ENCODE measurements at regions not wholly inside any gene's neighbourhood (a gene's known extent, or its start where the extent isn't known, plus 50 kb on each side); places are given as distances from the start of the nearest gene placed in this dataset.

GRCh38 chr6:11437824-11438459 is 99.6 kb upstream of the TMEM170B start:
- TF ChIP-seq ZNF610 (tag by site-specific recombination; IDR thresholded peaks at IDR 0.05; ENCODE audit: borderline replicate concordance) (no peak), ZNF335 (tag by site-specific recombination; conservative IDR thresholded peaks at IDR 0.05) (no peak), ZFP3 (tag by site-specific recombination; IDR thresholded peaks at IDR 0.05; ENCODE audit: low read depth) (no peak), PRDM4 (tag by site-specific recombination; IDR thresholded peaks at IDR 0.05) (no peak), ZNF132 (tag by site-specific recombination; IDR thresholded peaks at IDR 0.05; ENCODE audit: borderline replicate concordance) (no peak), PRDM2 (tag by site-specific recombination; IDR thresholded peaks at IDR 0.05; ENCODE audit: borderline replicate concordance) (no peak), ZNF626 (tag by site-specific recombination; IDR thresholded peaks at IDR 0.05) (no peak), MZF1 (tag by site-specific recombination; IDR thresholded peaks at IDR 0.05; ENCODE audit: borderline replicate concordance) (no peak), HOXD13 (CRISPR knock-in tag; IDR thresholded peaks at IDR 0.05; ENCODE audit: borderline replicate concordance) (no peak), ZNF658 (tag by site-specific recombination; IDR thresholded peaks at IDR 0.05) (no peak), ZNF785 (tag by site-specific recombination; IDR thresholded peaks at IDR 0.05) (no peak)
- TF ChIP-seq, protein P1, sequence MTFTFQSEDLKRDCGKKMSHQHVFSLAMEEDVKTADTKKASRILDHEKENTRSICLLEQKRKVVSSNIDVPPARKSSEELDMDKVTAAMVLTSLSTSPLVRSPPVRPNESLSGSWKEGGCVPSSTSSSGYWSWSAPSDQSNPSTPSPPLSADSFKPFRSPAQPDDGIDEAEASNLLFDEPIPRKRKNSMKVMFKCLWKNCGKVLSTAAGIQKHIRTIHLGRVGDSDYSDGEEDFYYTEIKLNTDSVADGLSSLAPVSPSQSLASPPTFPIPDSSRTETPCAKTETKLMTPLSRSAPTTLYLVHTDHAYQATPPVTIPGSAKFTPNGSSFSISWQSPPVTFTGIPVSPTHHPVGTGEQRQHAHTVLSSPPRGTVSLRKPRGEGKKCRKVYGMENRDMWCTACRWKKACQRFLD (tag by site-specific recombination; IDR thresholded peaks at IDR 0.05): no peak
- no peaks in the 10 kb centered on the region for H3K9me3 ChIP-seq (ENCODE audit: control insufficient read depth, insufficient read depth, low read depth, low read length)
- POLR2A ChIA-PET: no interaction called here
- H3K27ac ChIP-seq (ENCODE audit: extremely low read depth, low read depth, low read length): no peak overlapping the region
- no peak overlapping the region for H3K4me3 ChIP-seq (ENCODE audit: low read depth, low read length)
- CTCF ChIA-PET: interaction anchor here (0.5 to 4.0 kb wide), 3 partner anchors 58 to 293 kb away, joined by 3 to 23 read pairs (median 4); no protein-coding TSS in a partner anchor
- H3K4me1 ChIP-seq (ENCODE audit: control insufficient read depth, insufficient read depth, low read length): peaks cover 21% of the 10 kb centered on the region
- H3K36me3 ChIP-seq (ENCODE audit: control insufficient read depth in 2 of 2, insufficient read depth in 1 of 2, low read length in 2 of 2): no peaks in the 10 kb centered on the region

DNA sequence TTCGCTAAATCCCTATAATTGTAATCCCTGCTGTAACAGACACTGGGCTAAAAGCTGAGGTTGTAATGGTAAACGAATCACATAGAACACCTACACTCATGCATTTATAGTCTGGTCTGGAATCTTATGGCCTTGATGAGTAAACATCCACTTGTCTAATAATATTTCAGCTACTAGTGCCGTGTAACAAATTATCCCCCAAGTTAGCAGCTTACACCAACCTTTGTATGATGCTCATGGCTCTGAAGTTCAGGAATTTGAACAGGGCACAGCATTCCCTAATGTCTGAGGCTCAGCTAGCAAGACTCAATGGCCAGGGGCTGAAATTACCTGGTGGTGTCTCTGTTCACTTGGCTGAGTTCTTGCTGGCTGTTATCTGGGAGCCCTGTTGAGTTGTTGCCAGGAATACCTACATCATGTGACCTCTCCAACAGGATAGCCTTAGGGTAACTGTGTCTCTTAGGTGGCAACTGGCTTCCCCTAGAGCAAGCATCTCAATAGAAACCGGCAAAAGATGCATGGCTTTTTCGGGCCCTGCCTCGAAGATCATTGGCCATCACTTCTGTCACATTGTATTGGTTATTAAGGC is 100.9 kb upstream of the TMEM170B start:
- TF ChIP-seq ZNF626 (tag by site-specific recombination; IDR thresholded peaks at IDR 0.05): no peak
- TF ChIP-seq ZBTB20 (tag by site-specific recombination; IDR thresholded peaks at IDR 0.05): no peak
- peaks cover 25% of the 10 kb centered on the region for H3K4me1 ChIP-seq (ENCODE audit: control insufficient read depth, insufficient read depth, low read length)
- POLR2A ChIA-PET: interaction anchor here (1.4 kb wide), 1 partner anchor 204 kb away, joined by 3 read pairs; the partner anchor contains the start of gene NEDD9
- no peak overlapping the region for H3K4me3 ChIP-seq (ENCODE audit: low read depth, low read length)
- H3K9me3 ChIP-seq (ENCODE audit: control insufficient read depth, insufficient read depth, low read depth, low read length): no peaks in the 10 kb centered on the region
- no peak overlapping the region for H3K27ac ChIP-seq (ENCODE audit: extremely low read depth, low read depth, low read length)
- H3K36me3 ChIP-seq (ENCODE audit: control insufficient read depth in 2 of 2, insufficient read depth in 1 of 2, low read length in 2 of 2): no peaks in the 10 kb centered on the region
- CTCF ChIA-PET: interaction anchor here (1.7 to 4.0 kb wide), 2 partner anchors 26 to 60 kb away, joined by 3 to 23 read pairs; no protein-coding TSS in a partner anchor
